Transverse colon (tissue), 4 donors: ENCODE measurements at regions not wholly inside any gene's neighbourhood (a gene's known extent, or its start where the extent isn't known, plus 50 kb on each side); places are given as distances from the start of the nearest gene placed in this dataset.

ENCODE experiments used
- DNase-seq: peaks from one replicate; pipeline ENCODE4 v3.0.0-alpha.2; 2019
- H3K27ac ChIP-seq, 4 donors: fragments of 200-600 bp; sonication (generic); 2 replicates each; pipeline ENCODE4 v1.5.1; 2016 to 2018; ENCODE audit warnings: inconsistent platforms in 4 of 4
- H3K27me3 ChIP-seq: fragments of 200-600 bp; sonication (generic); 2 replicates; pipeline ENCODE4 v1.5.1; 2017; ENCODE audit warnings: inconsistent platforms
- H3K36me3 ChIP-seq, 4 donors: fragments of 200-600 bp; sonication (generic); 2 replicates each; pipeline ENCODE4 v1.5.1; 2017 to 2019; ENCODE audit warnings: inconsistent platforms in 4 of 4
- H3K4me1 ChIP-seq, 4 donors: fragments of 200-600 bp; sonication (generic); 2 replicates each; pipeline ENCODE4 v1.5.1; 2017 to 2020; ENCODE audit warnings: inconsistent platforms in 4 of 4
- H3K4me3 ChIP-seq, 4 donors: fragments of 200-600 bp; sonication (generic); 1 replicate in 1 of 4; 2 replicates in 3 of 4; pipeline versions ENCODE4 v1.5.1 to v1.6.1; 2017 to 2019; ENCODE audit warnings: inconsistent platforms in 4 of 4
- H3K9me3 ChIP-seq, 2 donors: fragments of 200-600 bp; sonication (generic); 2 replicates each; pipeline ENCODE4 v1.5.1; 2017 to 2019; ENCODE audit warnings: inconsistent platforms in 2 of 2
- EP300 ChIP-seq: sonication (generic); formaldehyde crosslinking; IDR thresholded peaks from one replicate; pipeline ENCODE4 v1.6.1; 2017; ENCODE audit warnings: antibody characterized with exemption, low read depth
- POLR2A ChIP-seq: fragments of 450-650 bp; IDR thresholded peaks from one replicate; pipeline ENCODE4 v1.6.1; 2016; ENCODE audit warnings: antibody characterized with exemption, mild to moderate bottlenecking, moderate library complexity
- POLR2AphosphoS5 ChIP-seq, 3 donors: sonication (generic); formaldehyde crosslinking; IDR thresholded peaks; one replicate each; pipeline ENCODE4 v1.6.1; 2016; ENCODE audit warnings: antibody characterized with exemption in 3 of 3
- WGBS, 2 donors: methylation state at CpG; one replicate each; pipeline ENCODE4 v1.1.5; 2018; ENCODE audit warnings: low coverage in 1 of 2; 5-methylcytosine and 5-hydroxymethylcytosine counted together
- in situ Hi-C, 4 donors: fragments of 200-750 bp; cut with MboI; loops; one replicate each; pipeline versions ENCODE4 v1.15.0 to v1.15.1; 2017; ENCODE audit warnings: low sequenced_read_pairs in 3 of 4, low pct_ligation_motif_present in 1 of 4, low pct_unique_long_range_greater_than_20kb in 1 of 4
- intact Hi-C: fragments of 100-400 bp; cut with DNase I; formaldehyde crosslinking; loops from one replicate; pipeline ENCODE4 v1.15.1; 2023; ENCODE audit warnings: low total_unique reads
- TF ChIP-seq, protein P1 (sequence below), 5 experiments: fragments of 200-600 bp in 3 of 5; fragments of 450-650 bp in 2 of 5; sonication (generic) in 3 of 5; IDR thresholded peaks; 1 replicate in 2 of 5; 2 replicates in 3 of 5; pipeline ENCODE4 v1.5.1; 2016 to 2017; ENCODE audit warnings: antibody characterized with exemption in 5 of 5, inconsistent platforms in 3 of 5, mild to moderate bottlenecking in 2 of 5, moderate library complexity in 1 of 5

DNA sequence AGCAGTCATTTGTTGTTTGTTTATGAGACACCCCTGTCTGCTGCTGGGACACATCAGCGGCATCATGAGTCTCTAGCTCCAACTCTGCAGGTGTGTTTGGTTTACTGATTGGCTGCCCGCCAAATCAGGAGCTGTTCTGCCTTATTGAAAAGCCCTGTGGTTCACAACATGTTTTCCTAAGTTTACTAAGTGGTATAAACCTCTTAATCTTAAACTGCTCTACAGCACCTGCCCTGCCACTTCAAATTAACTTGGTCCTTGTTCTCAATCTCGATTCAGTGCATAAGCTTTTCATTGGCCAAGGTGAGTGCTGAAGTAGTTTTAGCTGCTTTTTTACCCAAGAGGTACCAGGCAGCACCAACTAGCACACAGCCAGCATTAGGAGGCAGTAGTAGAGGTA lies 77.8 kb upstream of the WDR72 start:
- intact Hi-C loops = no loop called here
- Histone ChIP-seq H3K27me3 (no peaks in the 10 kb centered on the region), H3K36me3 (no peaks in the 10 kb centered on the region), H3K4me1 (peaks cover 9 to 51% (median 18%) of the 10 kb centered on the region in 4 donors), H3K27ac (peak overlapping the region in 1 of 4 donors; percentile 54), H3K4me3 (no peak overlapping the region), H3K9me3 (no peaks in the 10 kb centered on the region)
- peak; percentile 78 for DNase-seq
- in situ Hi-C loops = no loop called here
- 23 to 25% methylated on average over 1 to 3 of the region's 3 CpGs for WGBS, 2 donors
- TF ChIP-seq EP300 = no peak
- TF ChIP-seq, protein P1, sequence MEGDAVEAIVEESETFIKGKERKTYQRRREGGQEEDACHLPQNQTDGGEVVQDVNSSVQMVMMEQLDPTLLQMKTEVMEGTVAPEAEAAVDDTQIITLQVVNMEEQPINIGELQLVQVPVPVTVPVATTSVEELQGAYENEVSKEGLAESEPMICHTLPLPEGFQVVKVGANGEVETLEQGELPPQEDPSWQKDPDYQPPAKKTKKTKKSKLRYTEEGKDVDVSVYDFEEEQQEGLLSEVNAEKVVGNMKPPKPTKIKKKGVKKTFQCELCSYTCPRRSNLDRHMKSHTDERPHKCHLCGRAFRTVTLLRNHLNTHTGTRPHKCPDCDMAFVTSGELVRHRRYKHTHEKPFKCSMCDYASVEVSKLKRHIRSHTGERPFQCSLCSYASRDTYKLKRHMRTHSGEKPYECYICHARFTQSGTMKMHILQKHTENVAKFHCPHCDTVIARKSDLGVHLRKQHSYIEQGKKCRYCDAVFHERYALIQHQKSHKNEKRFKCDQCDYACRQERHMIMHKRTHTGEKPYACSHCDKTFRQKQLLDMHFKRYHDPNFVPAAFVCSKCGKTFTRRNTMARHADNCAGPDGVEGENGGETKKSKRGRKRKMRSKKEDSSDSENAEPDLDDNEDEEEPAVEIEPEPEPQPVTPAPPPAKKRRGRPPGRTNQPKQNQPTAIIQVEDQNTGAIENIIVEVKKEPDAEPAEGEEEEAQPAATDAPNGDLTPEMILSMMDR (IDR thresholded peaks at IDR 0.05) = no peak
- TF ChIP-seq POLR2A = no peak
- TF ChIP-seq POLR2AphosphoS5 (IDR thresholded peaks at IDR 0.05) = no peak

DNA sequence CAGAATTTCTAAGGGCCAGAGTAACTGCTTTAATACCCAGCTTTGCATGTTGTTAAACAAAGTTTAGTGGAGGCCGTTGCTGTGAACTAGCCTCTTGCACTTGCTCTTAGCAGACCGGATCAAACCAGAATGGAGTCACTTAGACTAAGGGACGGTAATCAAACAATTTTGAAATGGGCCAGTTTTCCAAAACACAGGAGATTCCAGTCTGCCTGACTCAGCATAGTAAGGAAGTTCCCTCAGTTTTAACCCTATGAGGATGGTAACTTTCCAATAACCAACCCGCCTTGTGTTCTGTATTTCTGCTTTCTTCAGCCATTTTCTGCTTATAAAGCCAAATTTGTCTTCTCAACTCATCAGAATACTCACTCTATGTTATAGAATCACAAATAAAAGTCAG lies 77.2 kb upstream of the WDR72 start:
- peak overlapping the region in 1 of 4 donors; percentile 54 for H3K27ac ChIP-seq
- in situ Hi-C loops (no loop called here), intact Hi-C loops (no loop called here)
- no peaks in the 10 kb centered on the region for H3K36me3 ChIP-seq
- no peak overlapping the region for H3K4me3 ChIP-seq
- peaks cover 13 to 57% (median 25%) of the 10 kb centered on the region in 4 donors for H3K4me1 ChIP-seq
- WGBS, 2 donors = 35 to 46% methylated on average over 4 of the region's 4 CpGs
- no peak for TF ChIP-seq POLR2A
- H3K27me3 ChIP-seq = no peaks in the 10 kb centered on the region
- no peak for DNase-seq
- H3K9me3 ChIP-seq = no peaks in the 10 kb centered on the region

DNA sequence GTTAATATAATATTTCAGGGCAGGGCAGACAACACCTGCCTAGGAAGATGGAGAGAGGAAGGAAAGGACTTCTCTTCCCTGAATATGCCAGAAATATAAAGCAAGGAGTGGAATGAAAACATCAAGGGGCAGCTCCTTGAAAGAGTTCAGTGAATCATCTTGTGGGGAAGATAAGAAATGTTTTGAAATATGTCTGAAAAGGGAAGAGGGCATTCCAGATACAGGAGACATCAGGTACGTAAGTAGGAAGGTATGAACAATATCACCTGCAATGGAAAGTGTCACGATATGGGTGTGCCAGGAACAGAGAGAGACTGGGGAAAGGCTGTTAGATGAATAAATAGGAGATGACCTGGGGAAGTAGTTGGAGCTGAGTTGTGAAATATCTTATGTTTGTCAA lies 75.8 kb upstream of the WDR72 start:
- H3K36me3 ChIP-seq = no peaks in the 10 kb centered on the region
- no peaks in the 10 kb centered on the region for H3K27me3 ChIP-seq
- H3K27ac ChIP-seq = no peak overlapping the region
- DNase-seq = no peak
- peaks cover 13 to 63% (median 29%) of the 10 kb centered on the region in 4 donors for H3K4me1 ChIP-seq
- H3K9me3 ChIP-seq = no peaks in the 10 kb centered on the region
- WGBS, 2 donors = 52 to 69% methylated on average over 2 of the region's 2 CpGs
- TF ChIP-seq POLR2A = no peak
- TF ChIP-seq EP300 = no peak
- TF ChIP-seq, protein P1 (IDR thresholded peaks at IDR 0.05) = no peak
- no peak for TF ChIP-seq POLR2AphosphoS5 (IDR thresholded peaks at IDR 0.05)
- in situ Hi-C loops = no loop called here
- H3K4me3 ChIP-seq = no peak overlapping the region
- intact Hi-C loops = no loop called here

DNA sequence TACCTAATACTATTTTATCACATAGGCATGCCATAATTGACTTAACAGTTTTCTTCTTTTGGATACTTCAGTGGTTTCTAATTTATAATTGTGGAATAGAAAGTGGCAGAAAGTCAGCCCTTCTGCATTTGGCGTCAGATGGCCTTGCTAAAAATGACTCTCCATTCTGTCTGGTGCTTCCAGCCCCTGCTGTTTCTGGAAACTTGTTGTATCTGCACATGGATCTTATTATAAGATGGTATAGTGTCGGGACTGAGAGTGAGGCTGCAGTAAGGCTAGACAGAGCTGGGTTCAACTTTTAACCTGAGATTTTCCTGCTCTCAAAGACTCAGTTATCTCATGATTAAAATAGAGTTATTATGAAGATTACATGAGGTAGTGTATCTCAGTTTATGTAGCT lies 74.8 kb upstream of the WDR72 start:
- DNase-seq = no peak
- no peaks in the 10 kb centered on the region for H3K36me3 ChIP-seq
- in situ Hi-C loops (no loop called here), intact Hi-C loops (no loop called here)
- TF ChIP-seq POLR2A (no peak), POLR2AphosphoS5 (IDR thresholded peaks at IDR 0.05) (no peak), EP300 (no peak)
- TF ChIP-seq, protein P1 (IDR thresholded peaks at IDR 0.05) = no peak
- H3K4me3 ChIP-seq = no peak overlapping the region
- 59 to 85% methylated on average over 2 of the region's 2 CpGs for WGBS, 2 donors
- no peaks in the 10 kb centered on the region for H3K27me3 ChIP-seq
- H3K27ac ChIP-seq = no peak overlapping the region
- peaks cover 13 to 63% (median 29%) of the 10 kb centered on the region in 4 donors for H3K4me1 ChIP-seq
- no peaks in the 10 kb centered on the region for H3K9me3 ChIP-seq

DNA sequence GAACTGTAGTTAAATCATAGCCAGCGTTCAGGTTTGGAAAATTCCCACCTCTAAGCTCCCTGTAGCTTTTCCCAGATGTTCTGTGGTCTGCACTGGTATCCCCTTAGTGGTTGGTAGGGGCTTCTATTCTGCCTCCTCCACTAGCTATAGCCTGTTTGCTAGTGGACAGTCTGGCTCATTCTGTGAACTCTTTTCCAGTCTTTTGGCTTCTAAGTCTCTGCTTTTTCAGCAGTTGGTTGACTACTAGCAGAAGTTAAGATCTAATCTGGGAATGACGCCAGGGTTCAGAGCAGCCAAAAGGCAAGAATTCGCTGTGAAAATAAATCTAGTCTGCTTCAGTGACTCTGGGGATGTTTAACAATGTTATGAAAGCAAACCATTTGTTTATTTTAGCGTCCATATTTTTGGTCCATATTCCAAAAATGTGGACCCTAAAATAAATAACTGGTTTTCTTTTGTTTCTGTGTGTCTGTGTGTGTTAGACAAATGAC lies 73.7 kb upstream of the WDR72 start:
- in situ Hi-C loops = no loop called here
- Histone ChIP-seq H3K4me1 (peaks cover 13 to 63% (median 29%) of the 10 kb centered on the region in 4 donors), H3K4me3 (no peak overlapping the region), H3K36me3 (no peaks in the 10 kb centered on the region), H3K27ac (peak overlapping the region in 2 of 4 donors; percentile 41 to 60), H3K9me3 (no peaks in the 10 kb centered on the region), H3K27me3 (no peaks in the 10 kb centered on the region)
- 11 to 25% methylated on average over 4 of the region's 4 CpGs for WGBS, 2 donors
- no peak for DNase-seq
- intact Hi-C loops = no loop called here
- no peak for TF ChIP-seq POLR2A
- TF ChIP-seq, protein P1 (IDR thresholded peaks at IDR 0.05) = no peak
- no peak for TF ChIP-seq POLR2AphosphoS5 (IDR thresholded peaks at IDR 0.05)
- TF ChIP-seq EP300 = no peak
